ENCODE measurements at regions not wholly inside any gene's neighbourhood (a gene's known extent, or its start where the extent isn't known, plus 50 kb on each side); places are given as distances from the start of the nearest gene placed in this dataset.

DNA sequence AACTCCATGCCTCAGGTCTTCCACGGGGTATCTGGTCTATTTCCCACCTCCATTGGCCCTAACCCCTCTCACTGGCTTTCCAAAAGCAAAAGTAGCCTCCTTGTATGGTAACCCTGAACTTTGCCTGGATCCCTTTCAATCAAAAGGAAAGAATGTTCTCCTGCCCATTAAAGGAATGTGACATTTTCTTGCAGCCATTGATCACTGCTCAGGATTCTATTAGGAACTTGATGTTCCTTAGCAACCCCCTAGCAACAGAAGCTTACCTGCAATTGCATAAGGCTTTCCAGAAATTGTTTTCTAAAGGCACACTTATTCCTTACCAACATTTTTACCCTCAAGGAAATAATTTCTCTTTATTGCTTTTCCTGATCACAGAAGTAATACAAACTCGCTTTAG lies 91.4 kb upstream of the AGAP1 start (continued):
- no peak for TF ChIP-seq SP4 (IDR thresholded peaks at IDR 0.05; ENCODE audit: low read length)
- no peak for TF ChIP-seq RAD21 (IDR thresholded peaks at IDR 0.05 in 1 of 2, conservative IDR thresholded peaks at IDR 0.05 in 1 of 2; ENCODE audit: low read depth in 2 of 2, low read length in 2 of 2)
- no peak for TF ChIP-seq SUZ12 (IDR thresholded peaks at IDR 0.05; ENCODE audit: low read length)
- no peak for TF ChIP-seq MAFK (IDR thresholded peaks at IDR 0.05; ENCODE audit: low read depth, low read length)
- TF ChIP-seq, protein P1, sequence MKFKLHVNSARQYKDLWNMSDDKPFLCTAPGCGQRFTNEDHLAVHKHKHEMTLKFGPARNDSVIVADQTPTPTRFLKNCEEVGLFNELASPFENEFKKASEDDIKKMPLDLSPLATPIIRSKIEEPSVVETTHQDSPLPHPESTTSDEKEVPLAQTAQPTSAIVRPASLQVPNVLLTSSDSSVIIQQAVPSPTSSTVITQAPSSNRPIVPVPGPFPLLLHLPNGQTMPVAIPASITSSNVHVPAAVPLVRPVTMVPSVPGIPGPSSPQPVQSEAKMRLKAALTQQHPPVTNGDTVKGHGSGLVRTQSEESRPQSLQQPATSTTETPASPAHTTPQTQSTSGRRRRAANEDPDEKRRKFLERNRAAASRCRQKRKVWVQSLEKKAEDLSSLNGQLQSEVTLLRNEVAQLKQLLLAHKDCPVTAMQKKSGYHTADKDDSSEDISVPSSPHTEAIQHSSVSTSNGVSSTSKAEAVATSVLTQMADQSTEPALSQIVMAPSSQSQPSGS (IDR thresholded peaks at IDR 0.05; ENCODE audit: low read length): no peak
